HG02642 (cell line): ENCODE measurements at regions not wholly inside any gene's neighbourhood (a gene's known extent, or its start where the extent isn't known, plus 50 kb on each side); places are given as distances from the start of the nearest gene placed in this dataset.
"Not testable (repeated sequence)": the region's sequence is repeated elsewhere in the genome, so short reads cannot be mapped to it uniquely, and the experiment has no call there.

Experiments
- ATAC-seq: cut with Tn5 transposase; IDR thresholded peaks from one replicate; pipeline ENCODE4 v1.9.1; 2021; ENCODE audit warnings: mild to moderate bottlenecking; ENCODE audit not compliant: unreplicated experiment, poor library complexity

DNA sequence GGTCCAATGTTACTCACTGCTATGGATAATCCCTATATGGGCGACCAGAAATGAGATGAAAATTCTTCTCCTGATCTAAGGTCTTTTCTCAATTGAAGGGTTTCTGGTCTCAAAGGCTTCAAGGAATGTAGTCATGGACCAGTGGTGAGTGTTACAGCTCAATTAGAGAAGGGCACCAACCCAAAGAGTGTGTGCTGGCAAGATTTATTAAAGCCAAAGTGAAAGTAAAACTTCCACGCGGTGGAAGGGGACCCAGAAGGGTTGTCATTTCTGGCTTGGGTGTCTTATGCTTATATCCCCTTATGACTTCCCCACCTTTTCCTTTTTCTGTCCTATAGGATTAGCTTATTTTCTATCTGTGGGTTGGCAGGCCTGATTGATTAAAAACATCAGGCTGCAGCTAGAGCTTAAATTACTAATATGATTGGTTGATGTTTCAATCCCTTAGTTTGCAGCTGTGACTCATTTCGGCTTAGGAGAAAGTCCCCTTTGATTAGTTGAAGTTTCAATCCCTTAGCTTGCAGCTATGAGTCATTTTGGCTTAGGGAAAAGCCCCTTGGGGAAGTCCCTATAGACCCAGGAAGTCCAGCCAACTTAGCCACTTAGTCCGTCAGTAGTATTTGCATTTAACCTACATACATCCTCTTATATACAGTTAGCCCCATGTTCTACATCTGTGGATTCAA is 179.5 kb upstream of the NLGN4Y start:
- peak; percentile 54 for ATAC-seq

DNA sequence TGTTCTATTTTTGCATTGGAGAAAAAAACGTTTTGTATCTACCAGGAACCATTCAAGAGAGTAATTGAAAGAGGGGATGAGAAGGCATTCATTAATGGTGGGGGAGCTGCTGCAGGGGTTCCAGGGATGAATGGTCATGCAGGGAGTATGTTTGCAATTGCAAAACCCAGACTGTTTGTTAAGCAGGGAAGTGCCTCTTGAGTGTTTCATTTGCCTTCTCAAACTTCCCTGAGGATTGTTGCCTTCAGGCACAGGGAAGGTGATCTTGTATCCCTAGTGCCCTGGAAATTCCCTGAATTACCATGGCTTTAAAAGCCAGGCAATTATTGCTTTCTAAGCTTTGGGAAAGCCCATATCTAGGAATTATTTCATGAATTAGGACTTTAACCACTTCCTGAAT is 172.7 kb upstream of the NLGN4Y start:
- ATAC-seq: no peak

DNA sequence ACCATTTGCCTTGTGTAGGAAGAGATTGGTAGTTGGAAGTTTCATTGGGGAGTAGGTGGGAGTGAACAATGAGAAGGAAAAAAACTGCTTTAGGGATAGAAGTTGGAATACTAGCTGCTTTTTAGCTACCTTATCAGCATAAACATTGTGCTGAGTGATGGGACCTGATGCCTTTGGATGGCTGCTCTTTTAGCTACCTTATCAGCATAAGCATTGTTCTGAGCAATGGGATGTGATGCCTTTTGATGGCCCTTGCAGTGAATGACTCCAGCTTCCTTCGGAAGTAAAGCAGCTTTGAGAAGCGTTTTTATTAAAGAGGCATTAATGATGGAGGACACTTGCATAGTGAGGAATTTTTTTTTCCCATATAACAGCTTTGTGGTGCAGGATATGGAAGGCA is 168.2 kb upstream of the NLGN4Y start:
- ATAC-seq: no peak

DNA sequence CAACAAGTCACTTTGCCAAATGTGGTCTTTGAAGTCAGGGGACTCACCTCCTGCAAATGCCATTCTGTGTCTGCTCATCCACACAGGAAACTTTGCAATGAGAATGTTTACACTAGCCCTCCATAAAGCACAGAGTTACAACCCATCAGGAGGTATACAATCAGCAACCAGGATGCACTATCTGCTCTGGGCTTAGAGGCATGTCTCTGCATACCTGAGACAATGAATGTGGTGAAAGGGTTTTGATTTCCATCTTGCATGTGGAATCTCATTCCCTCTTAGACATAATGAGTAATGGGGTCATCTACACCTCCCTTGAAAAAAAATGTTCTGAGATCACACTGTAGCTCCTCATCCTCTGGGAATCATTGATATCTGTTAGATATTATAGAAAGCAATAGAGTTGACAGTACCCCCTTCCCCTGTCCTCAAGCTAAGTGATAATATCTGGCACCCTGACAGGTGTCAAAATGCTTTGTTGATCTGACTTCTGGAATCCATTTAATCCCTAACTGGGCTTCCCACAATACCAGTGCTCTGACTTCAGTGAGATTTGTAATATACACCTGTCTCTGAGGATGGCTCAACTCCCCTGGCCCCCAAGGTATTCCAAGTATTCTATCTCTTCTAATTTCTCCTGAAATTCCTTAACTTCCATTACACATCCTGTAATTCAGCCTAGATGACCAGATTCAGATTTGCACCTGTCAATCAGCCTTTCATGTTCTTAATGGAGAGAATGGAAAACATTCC is 163.4 kb upstream of the NLGN4Y start:
- ATAC-seq: no peak

DNA sequence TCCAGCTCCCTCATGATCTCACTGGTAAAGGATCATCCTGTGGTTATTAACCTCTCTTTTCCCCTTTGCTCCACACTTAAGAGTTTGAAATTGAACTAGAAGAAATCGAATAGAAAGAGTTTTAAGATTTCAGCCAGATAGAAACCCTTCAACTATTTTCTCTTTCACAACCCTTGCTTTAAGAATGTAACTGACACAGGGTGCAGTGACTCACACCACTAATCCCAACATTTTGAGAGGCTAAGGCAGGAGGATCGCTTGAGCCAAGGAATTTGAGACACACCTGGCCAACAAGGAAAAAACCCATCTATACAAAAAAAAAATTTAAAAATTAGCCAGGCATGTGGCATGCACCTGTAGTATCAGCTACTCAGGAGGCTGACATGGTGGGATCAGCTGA is 150.7 kb upstream of the NLGN4Y start:
- no peak for ATAC-seq

DNA sequence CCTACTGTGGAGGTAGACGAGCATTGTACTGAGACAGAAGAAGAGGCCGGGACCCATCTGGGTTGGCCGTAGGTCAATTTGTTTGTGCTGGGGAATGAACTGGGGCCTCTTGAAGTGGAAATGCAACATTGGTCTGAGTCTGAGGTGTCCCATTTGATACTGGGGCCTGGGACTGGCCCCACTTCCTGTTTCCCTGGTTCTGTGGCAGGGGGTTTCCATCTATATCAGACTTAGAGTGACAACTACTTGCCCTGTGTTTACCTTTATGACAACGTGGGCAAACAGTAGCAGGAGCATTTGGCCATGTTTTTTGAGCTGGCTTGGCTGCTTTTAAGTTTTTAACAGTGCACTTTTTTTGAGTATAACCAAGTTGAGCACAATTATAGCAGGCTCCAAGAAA is 146.1 kb upstream of the NLGN4Y start:
- no peak for ATAC-seq

DNA sequence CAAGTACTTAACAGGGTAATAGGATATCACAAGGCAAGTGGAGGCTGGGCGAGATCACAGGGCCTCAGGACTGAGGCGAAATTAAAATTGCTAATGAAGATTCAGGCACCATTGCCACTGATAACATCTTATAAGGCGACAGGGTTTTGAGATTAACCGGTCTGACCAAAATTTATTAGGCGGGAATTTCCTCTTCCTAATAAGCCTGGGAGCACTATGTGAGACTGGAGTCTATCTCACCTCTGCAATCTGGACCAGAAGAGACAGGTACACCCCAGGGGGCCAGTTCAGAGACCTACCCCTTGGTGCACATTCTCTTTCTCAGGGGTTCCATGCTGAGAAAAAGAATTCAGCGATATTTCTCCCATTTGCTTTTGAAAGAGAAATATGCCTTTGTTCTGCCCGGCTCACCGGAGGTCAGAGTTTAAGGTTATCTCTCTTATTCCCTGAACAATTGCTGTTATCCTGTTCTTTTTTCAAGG is 113.7 kb upstream of the NLGN4Y start:
- not testable (repeated sequence) for ATAC-seq

DNA sequence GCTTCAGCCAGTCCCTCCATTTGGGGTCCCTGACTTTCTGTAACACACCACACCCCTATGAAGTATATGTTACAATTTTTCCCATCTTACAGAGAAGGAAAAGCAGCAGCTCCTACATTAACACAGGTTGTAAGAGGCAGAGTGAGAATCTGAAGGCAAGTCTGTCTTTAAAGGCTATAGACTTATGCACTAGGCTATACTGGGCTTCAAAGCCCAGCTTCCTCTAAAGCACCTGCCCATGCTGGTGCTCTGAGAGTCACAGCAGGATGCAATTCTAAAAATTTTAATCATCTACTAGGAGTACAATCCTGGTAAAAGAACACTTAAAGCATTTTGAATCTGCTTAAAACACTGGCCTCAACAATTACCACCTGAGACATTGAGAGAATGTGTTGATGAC is 113.0 kb upstream of the NLGN4Y start:
- no peak for ATAC-seq

DNA sequence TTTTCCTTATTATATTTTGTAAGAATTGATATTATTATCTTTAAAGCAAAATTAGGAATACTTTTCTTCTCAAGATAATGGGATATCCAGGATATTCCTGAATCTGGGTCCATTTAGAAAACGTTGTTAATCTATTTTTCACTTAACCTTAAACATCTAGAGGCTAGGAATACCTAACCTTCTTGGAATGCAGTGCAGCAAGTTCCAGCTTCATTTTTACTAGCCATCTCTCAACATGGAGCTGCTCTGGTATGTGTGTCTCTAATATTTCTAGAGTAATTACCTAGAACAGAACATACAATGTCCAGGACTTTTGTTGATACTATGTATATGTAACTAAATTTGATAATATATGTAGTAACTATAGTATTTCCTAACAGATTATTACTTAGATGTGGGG is 87.8 kb upstream of the NLGN4Y start:
- no peak for ATAC-seq

DNA sequence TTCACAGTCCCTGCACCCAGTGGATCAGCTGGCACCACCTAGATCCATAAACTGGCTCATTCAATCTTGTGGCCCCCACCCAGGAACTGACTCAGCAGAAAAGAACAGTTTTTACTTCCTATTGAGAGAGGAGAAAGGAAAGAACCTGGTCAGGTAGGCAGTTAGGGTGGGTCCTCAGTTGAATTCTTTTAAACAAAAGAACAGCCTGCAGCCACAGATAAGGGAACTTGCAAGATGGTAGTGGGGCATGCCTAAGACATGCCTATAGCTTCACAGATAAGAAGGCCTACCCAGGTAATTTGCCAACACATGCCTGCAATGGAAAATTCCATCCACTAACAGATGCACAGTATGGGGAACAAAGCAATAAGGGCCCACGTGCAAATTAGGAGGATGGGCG is 86.7 kb upstream of the NLGN4Y start:
- ATAC-seq: no peak

DNA sequence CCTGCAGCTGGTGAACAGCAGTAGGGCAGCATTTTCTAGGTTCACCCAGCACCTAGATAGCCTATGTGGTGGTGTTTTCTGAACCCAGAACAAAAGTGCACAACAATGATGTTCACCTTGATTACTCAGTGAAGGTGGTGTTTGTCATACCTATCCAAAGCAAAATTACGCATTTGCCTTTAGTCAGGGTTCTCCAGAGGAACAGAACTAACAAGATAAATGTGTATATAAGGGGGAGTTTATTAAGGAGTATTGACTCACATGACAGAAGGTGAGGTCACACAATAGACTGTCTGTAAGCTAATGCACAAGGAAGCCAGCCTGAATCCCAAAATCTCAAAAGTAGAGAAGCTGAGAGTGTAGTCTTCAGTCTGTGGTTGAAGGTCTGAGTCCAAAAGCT is 85.9 kb upstream of the NLGN4Y start:
- ATAC-seq: no peak

DNA sequence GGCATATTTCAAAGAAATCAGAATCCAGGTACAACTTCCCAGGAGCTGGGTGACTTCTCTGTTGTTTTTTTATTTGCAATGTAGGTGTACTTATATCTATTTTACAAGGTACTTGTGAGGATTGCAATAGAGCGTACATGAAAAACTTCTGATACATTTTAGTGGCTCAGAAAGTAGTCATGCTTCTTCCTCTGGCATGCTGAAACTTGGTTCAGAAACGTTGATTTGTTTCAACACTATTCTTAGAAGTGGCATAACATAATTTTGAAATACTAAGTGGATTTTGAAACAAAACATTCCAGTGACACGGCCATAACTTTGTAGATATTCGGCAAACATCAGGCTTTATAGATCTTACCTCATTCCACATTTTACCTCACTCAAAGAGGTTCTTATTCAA is 79.8 kb upstream of the NLGN4Y start:
- ATAC-seq: no peak

DNA sequence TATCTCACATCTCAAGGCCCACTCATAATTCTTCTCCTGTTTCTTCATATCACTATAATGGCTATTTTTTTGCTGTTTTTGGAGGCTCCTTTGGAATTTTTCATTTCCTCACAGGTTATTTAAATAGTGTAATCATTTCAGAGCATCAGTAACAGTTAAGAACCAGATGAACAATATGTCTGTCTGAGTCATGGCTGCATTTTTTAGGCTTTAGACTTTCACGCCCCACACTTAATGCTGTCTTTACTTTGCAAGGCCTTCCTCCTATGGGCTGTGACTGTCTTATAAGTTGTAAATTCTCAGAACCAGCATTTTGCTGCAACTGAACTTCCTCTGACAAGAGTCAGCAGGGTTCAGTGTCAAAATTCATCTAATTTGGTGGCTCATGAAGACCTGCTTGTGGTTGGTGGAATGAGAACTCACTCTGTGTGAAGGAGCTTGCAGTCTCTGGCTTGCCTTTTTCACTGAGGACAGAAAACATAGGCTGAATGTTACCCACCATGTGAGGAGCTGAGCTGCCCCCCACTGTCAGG is 56.1 kb upstream of the NLGN4Y start:
- ATAC-seq: no peak

DNA sequence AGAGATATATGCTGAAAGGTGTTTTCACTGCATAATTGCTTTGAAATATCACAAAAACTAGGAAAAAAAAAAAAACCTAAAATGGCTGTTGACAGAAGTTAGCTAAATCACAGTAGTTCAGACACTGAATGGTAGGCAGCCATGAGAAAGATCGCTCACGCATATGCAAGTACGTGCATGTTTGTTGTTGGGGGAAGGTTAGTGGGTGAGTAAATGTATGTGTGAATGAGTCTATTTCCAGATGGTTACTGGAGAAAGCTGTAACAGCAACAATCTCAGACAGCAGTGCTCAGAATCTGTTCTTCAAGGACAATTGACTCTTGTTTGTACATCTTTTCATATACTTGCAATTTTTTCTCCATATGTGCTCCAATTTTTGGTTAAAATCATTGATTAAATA is 51.9 kb upstream of the NLGN4Y start:
- no peak for ATAC-seq

DNA sequence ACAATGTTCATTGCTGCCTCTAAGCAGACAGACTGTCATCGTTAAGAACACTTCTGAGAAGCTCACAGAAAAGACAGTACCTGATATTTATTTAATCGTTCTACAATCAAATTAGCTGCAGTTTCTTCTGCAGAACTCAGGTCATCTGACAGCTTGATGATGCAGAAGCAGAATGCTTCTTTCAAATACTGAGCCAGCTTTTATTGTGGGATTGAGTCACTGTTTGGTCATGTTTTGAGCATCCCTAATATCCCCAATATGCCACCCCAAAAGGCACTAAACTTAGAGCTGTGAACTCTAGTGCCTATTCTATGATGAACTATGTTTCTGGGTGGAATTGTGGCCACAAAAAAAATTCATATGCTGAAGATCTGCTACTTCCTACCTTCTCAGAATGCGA is 51.0 kb upstream of the NLGN4Y start:
- no peak for ATAC-seq
